ENCODE measurements at regions not wholly inside any gene's neighbourhood (a gene's known extent, or its start where the extent isn't known, plus 50 kb on each side); places are given as distances from the start of the nearest gene placed in this dataset.

GRCh38 chr10:35908451-35908850, 266.4 kb upstream of the FZD8 start:
- TF ChIP-seq CTCF (IDR thresholded peaks at IDR 0.05; ENCODE audit: low read depth, low read length) (no peak), EZH2phosphoT487 (IDR thresholded peaks at IDR 0.05; ENCODE audit: low read depth) (no peak)
- Histone ChIP-seq H3K4me1 (ENCODE audit: low read length) (peaks cover 6% of the 10 kb centered on the region; the same call in 1 of the 2 replicates), H3K36me3 (replicated peaks; ENCODE audit: low read depth, low read length) (no peaks in the 10 kb centered on the region), H3K4me3 (ENCODE audit: low read length) (no peak overlapping the region), H3K79me2 (ENCODE audit: low read length) (no peaks in the 10 kb centered on the region), H3K9me3 (ENCODE audit: insufficient read depth, low read length) (no peaks in the 10 kb centered on the region), H3K4me2 (ENCODE audit: low read length) (no peak overlapping the region), H2AFZ (ENCODE audit: low read depth, low read length) (no peak overlapping the region), H4K20me1 (ENCODE audit: insufficient read depth, low read length) (no peaks in the 10 kb centered on the region), H3K9ac (ENCODE audit: low read length) (no peak overlapping the region), H3K27ac (ENCODE audit: low read length) (no peak overlapping the region), H3K27me3 (ENCODE audit: low read depth, low read length) (no peaks in the 10 kb centered on the region)

DNA sequence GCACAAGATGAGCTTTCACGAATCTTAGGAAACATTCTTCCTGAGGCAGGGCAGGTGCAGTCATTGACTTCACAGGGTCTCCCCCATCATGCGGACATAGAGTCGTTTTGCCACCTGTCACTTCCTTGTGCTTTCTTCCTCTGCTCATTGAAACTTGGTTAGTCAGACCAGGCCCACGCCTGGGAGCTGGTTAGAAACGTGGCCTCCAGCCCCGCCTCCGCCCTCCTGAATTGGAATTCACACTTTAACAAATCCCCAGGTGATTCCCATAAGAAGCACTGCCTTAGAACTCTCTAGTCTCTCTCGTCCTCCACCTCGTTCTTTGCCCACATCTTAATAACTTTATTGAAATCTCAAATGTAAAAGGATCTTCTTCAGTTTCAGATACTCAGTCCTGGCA, 265.5 kb upstream of the FZD8 start:
- Histone ChIP-seq H3K4me1 (ENCODE audit: low read length) (peaks cover 6% of the 10 kb centered on the region; the same call in 1 of the 2 replicates), H3K79me2 (ENCODE audit: low read length) (no peaks in the 10 kb centered on the region), H3K27ac (ENCODE audit: low read length) (no peak overlapping the region), H3K4me3 (ENCODE audit: low read length) (no peak overlapping the region), H2AFZ (ENCODE audit: low read depth, low read length) (no peak overlapping the region), H3K27me3 (ENCODE audit: low read depth, low read length) (no peaks in the 10 kb centered on the region), H3K9me3 (ENCODE audit: insufficient read depth, low read length) (no peaks in the 10 kb centered on the region), H3K4me2 (ENCODE audit: low read length) (no peak overlapping the region), H3K9ac (ENCODE audit: low read length) (no peak overlapping the region), H3K36me3 (replicated peaks; ENCODE audit: low read depth, low read length) (no peaks in the 10 kb centered on the region), H4K20me1 (ENCODE audit: insufficient read depth, low read length) (no peaks in the 10 kb centered on the region)
- TF ChIP-seq EZH2phosphoT487 (IDR thresholded peaks at IDR 0.05; ENCODE audit: low read depth) (no peak), CTCF (IDR thresholded peaks at IDR 0.05; ENCODE audit: low read depth, low read length) (no peak)

GRCh38 chr10:35906155-35906554, 264.1 kb upstream of the FZD8 start:
- H3K27me3 ChIP-seq (ENCODE audit: low read depth, low read length) = no peaks in the 10 kb centered on the region
- TF ChIP-seq CTCF (IDR thresholded peaks at IDR 0.05; ENCODE audit: low read depth, low read length) = no peak
- TF ChIP-seq EZH2phosphoT487 (IDR thresholded peaks at IDR 0.05; ENCODE audit: low read depth) = no peak
- H3K4me1 ChIP-seq (ENCODE audit: low read length) = peaks cover 6% of the 10 kb centered on the region; the same call in 1 of the 2 replicates
- H2AFZ ChIP-seq (ENCODE audit: low read depth, low read length) = no peak overlapping the region
- H4K20me1 ChIP-seq (ENCODE audit: insufficient read depth, low read length) = no peaks in the 10 kb centered on the region
- no peak overlapping the region for H3K27ac ChIP-seq (ENCODE audit: low read length)
- H3K4me2 ChIP-seq (ENCODE audit: low read length) = no peak overlapping the region
- no peak overlapping the region for H3K9ac ChIP-seq (ENCODE audit: low read length)
- no peak overlapping the region for H3K4me3 ChIP-seq (ENCODE audit: low read length)
- H3K9me3 ChIP-seq (ENCODE audit: insufficient read depth, low read length) = no peaks in the 10 kb centered on the region
- no peaks in the 10 kb centered on the region for H3K36me3 ChIP-seq (replicated peaks; ENCODE audit: low read depth, low read length)
- H3K79me2 ChIP-seq (ENCODE audit: low read length) = no peaks in the 10 kb centered on the region

DNA sequence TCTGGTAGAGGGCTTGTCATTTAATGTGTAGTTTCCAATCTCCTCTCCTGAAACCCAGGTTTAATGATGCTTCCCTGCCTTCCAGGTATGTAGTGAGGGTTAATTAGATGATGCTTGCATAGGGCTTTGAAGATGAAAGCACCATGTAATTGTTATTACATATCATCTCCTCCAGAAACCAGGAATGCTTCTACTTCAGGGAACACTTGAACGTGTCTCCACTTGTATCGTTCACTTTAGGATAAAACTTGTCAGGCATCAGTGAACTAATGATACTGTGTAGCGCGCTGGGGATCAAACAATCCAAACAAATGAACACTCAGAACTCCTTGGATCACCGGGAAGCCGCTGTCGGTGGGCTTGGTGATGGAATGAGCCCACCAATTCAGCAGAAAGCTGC, 260.9 kb upstream of the FZD8 start:
- no peaks in the 10 kb centered on the region for H3K79me2 ChIP-seq (ENCODE audit: low read length)
- no peaks in the 10 kb centered on the region for H3K27me3 ChIP-seq (ENCODE audit: low read depth, low read length)
- H3K36me3 ChIP-seq (replicated peaks; ENCODE audit: low read depth, low read length) = no peaks in the 10 kb centered on the region
- no peak overlapping the region for H3K4me2 ChIP-seq (ENCODE audit: low read length)
- no peak overlapping the region for H2AFZ ChIP-seq (ENCODE audit: low read depth, low read length)
- no peak overlapping the region for H3K4me3 ChIP-seq (ENCODE audit: low read length)
- H3K9me3 ChIP-seq (ENCODE audit: insufficient read depth, low read length) = no peaks in the 10 kb centered on the region
- H3K4me1 ChIP-seq (ENCODE audit: low read length) = peaks cover 6% of the 10 kb centered on the region; the same call in 1 of the 2 replicates
- H3K9ac ChIP-seq (ENCODE audit: low read length) = no peak overlapping the region
- no peak overlapping the region for H3K27ac ChIP-seq (ENCODE audit: low read length)
- TF ChIP-seq CTCF (IDR thresholded peaks at IDR 0.05; ENCODE audit: low read depth, low read length) (no peak), EZH2phosphoT487 (IDR thresholded peaks at IDR 0.05; ENCODE audit: low read depth) (no peak)
- H4K20me1 ChIP-seq (ENCODE audit: insufficient read depth, low read length) = no peaks in the 10 kb centered on the region

Data from OCI-LY3 (cell line).